ENCODE measurements at regions not wholly inside any gene's neighbourhood (a gene's known extent, or its start where the extent isn't known, plus 50 kb on each side); places are given as distances from the start of the nearest gene placed in this dataset.

- peak; percentile 48 for DNase-seq
Measured at GRCh38 chr11:127105593-127106541, 105.3 kb upstream of the KIRREL3 start.

- no peak for DNase-seq
Measured at GRCh38 chr11:127103586-127104388, 103.2 kb upstream of the KIRREL3 start.

- DNase-seq: no peak
Measured at GRCh38 chr11:127098684-127099083, 98.1 kb upstream of the KIRREL3 start.

GRCh38 chr11:127080735-127081134 is 80.2 kb upstream of the KIRREL3 start:
- DNase-seq: no peak

GRCh38 chr11:127075758-127076157 is 75.2 kb upstream of the KIRREL3 start:
- DNase-seq: no peak

GRCh38 chr11:127074151-127074761 is 73.7 kb upstream of the KIRREL3 start:
- DNase-seq: peak; percentile 76

- DNase-seq: no peak
Measured at GRCh38 chr11:127073621-127074020, 73.1 kb upstream of the KIRREL3 start.

- no peak for DNase-seq
Measured at GRCh38 chr11:127071606-127072005, 71.0 kb upstream of the KIRREL3 start.

- DNase-seq: no peak
Measured at GRCh38 chr11:127070808-127071207, 70.2 kb upstream of the KIRREL3 start.

- DNase-seq: no peak
Measured at GRCh38 chr11:127066401-127067090, 66.0 kb upstream of the KIRREL3 start.

GRCh38 chr11:127063241-127063640 is 62.7 kb upstream of the KIRREL3 start:
- DNase-seq: no peak

GRCh38 chr11:127061947-127062346 is 61.4 kb upstream of the KIRREL3 start:
- peak; percentile 9 for DNase-seq

GRCh38 chr11:127059750-127060149 is 59.2 kb upstream of the KIRREL3 start:
- DNase-seq: peak; percentile 17

- DNase-seq: no peak
Measured at GRCh38 chr11:127059286-127059685, 58.7 kb upstream of the KIRREL3 start.

GRCh38 chr11:127058524-127058923 is 58.0 kb upstream of the KIRREL3 start:
- no peak for DNase-seq

- DNase-seq: no peak
Measured at GRCh38 chr11:127057126-127057525, 56.6 kb upstream of the KIRREL3 start.

GRCh38 chr11:127056338-127056971 is 55.9 kb upstream of the KIRREL3 start:
- no peak for DNase-seq

- no peak for DNase-seq
Measured at GRCh38 chr11:127055236-127055635, 54.7 kb upstream of the KIRREL3 start.

GRCh38 chr11:127054153-127054552 is 53.6 kb upstream of the KIRREL3 start:
- no peak for DNase-seq

- no peak for DNase-seq
Measured at GRCh38 chr11:127052404-127052803, 51.8 kb upstream of the KIRREL3 start.
